ENCODE measurements at regions not wholly inside any gene's neighbourhood (a gene's known extent, or its start where the extent isn't known, plus 50 kb on each side); places are given as distances from the start of the nearest gene placed in this dataset.

DNA sequence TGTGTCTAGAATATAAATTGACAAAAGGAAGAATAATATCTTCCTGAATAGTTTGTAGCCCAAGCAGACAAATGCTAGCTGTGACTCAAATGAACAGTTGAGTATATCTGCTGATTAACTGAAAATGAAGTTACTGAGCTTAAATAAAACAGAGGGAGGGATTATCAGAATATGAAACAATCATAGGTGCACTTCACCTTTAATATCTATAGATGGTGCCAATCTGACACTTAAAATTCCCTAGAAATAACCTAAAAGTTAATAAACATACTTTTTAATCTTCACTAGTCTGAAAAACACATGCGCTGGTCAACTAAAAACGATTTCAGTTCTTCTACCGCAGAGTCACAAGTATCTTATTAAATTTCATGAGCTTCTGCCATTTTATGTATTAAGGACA is 280.8 kb upstream of the RASA1 start:
- TF ChIP-seq CTCF (conservative IDR thresholded peaks at IDR 0.05) = no peak
- no peak overlapping the region for H3K27ac ChIP-seq

DNA sequence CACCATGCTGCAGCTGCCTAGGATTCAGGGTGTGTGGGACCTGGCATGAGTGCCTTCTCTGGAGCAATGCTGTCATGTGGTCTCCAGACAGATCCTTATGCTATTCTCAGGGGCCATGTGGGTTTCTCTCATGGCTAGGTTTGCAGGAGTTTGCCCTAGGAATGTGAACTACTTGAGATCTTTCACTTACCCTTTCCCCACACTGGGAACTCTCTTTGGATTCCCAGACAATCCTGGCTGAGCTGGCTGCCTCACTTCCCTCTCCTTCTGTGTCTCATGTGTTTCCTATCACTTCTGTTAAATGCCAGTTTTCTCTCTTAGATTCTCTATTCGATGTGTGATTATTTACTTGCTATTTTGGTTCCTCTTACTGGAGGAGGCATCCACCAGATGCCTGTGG is 270.2 kb upstream of the RASA1 start:
- no peak for TF ChIP-seq CTCF (conservative IDR thresholded peaks at IDR 0.05)
- H3K27ac ChIP-seq = no peak overlapping the region

GRCh38 chr5:86999951-87000350 is 267.7 kb upstream of the RASA1 start:
- no peak overlapping the region for H3K27ac ChIP-seq
- TF ChIP-seq CTCF (conservative IDR thresholded peaks at IDR 0.05) = no peak

- TF ChIP-seq CTCF (conservative IDR thresholded peaks at IDR 0.05) = no peak
- no peak overlapping the region for H3K27ac ChIP-seq
These were observed 265.2 kb upstream of the RASA1 start for GRCh38 chr5:87002485-87002884.

DNA sequence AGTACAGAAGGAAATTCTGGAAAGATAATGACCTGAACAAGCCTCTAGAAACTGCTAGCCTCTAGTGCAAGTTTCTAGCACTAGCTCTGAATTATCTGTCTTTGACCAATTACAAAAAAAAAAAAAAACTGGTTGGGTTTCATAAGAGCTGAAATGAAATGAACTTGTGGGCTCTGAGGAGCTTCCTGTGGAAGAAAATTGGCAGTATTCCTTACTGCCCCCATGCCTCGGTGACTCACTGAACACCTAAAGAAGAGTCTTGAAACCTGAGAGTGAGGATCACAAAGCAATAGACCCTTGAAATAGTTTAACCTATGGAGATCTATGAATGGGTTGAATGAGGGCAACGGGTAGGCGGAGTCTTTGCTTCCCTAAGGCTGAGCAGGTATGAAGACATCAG is 263.6 kb upstream of the RASA1 start:
- TF ChIP-seq CTCF (conservative IDR thresholded peaks at IDR 0.05) = no peak
- H3K27ac ChIP-seq = no peak overlapping the region

DNA sequence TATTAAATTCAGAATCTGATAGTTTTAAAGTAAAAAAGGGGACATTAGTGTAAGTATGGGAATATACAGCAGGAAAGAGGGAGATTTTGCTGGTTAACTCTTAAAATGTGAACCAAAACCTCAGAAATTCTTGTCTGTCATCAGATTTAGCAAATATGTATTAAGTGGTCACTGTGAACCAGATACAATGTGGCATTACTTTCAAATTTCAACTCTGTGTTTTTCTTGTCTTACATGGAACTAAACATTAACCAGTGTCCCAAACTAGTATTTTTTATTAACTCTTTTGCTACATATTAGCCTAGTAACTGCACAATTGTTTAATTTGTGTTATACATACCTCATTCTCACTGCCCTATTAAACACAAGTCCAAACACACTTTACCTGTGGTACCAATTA is 259.9 kb upstream of the RASA1 start:
- no peak overlapping the region for H3K27ac ChIP-seq
- no peak for TF ChIP-seq CTCF (conservative IDR thresholded peaks at IDR 0.05)

DNA sequence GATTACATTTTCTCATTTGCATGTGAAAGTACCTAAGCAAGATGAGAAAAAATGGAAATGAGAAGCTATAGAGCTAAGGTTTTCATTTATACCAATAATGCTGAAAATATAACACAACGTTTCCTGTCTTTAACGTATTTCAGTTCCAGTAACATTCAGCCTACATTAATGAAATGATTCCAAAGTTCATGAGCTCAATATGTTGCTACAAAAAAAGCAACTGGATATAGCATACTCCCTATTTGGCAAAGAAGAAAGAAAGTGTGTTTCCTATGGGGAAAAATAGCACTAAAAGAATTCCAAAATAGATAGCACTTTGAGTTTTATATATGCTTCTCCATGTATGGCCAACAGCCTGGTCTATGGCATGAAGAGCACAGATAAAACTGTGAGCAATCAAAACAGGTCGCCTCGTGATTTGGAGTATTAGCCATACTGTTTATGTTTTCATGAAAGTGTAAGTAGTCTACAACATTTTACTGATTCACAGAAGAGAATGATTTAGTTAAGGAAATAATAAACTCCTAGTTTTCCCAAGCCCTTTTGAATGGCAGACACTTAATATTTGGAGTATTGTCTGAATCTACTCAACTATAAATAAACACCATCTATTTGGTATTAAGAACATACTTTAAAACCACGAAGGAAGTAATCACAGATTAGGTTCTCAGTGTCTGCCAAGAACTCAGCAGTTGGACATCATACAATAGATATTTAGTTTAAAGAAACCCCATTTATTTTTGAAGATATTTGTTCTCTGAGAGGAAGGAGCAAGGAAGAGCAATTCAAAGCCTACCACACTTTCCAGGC is 258.7 kb upstream of the RASA1 start:
- no peak for TF ChIP-seq CTCF (conservative IDR thresholded peaks at IDR 0.05)
- no peak overlapping the region for H3K27ac ChIP-seq

Measured in VCaP (cell line).